ENCODE measurements at regions not wholly inside any gene's neighbourhood (a gene's known extent, or its start where the extent isn't known, plus 50 kb on each side); places are given as distances from the start of the nearest gene placed in this dataset.

- TF ChIP-seq EZH2 (IDR thresholded peaks at IDR 0.05; ENCODE audit: borderline replicate concordance, low read depth, low read length, poor library complexity, severe bottlenecking) (no peak), CTCF (conservative IDR thresholded peaks at IDR 0.05; ENCODE audit: low read depth, low read length) (no peak)
Measured at GRCh38 chr9:89905606-89906338, 301.0 kb downstream of the GADD45G start.

GRCh38 chr9:89911721-89912604 is 307.2 kb downstream of the GADD45G start:
- intact Hi-C loops (cut with micrococcal nuclease; ENCODE audit: unreplicated experiment), result no loop called here
- BruUV-seq (replicated peaks), result no TSS peak
- no peak for TF ChIP-seq EZH2 (IDR thresholded peaks at IDR 0.05; ENCODE audit: borderline replicate concordance, low read depth, low read length, poor library complexity, severe bottlenecking)
- TF ChIP-seq CTCF (conservative IDR thresholded peaks at IDR 0.05; ENCODE audit: low read depth, low read length), result no peak

More at GRCh38 chr9:89905606-89906338, 301.0 kb downstream of the GADD45G start:
- H3K4me3 ChIP-seq (ENCODE audit: low read depth, low read length, poor library complexity, severe bottlenecking), result no peak overlapping the region
- H3K36me3 ChIP-seq (ENCODE audit: insufficient read depth, low read length, poor library complexity, severe bottlenecking), result no peaks in the 10 kb centered on the region
- H3K4me1 ChIP-seq (ENCODE audit: insufficient read depth, low read length, poor library complexity, severe bottlenecking), result no peaks in the 10 kb centered on the region
- ChIA-PET POLR2A (ENCODE audit: low non-redundant PET) (no interaction called here), CTCF (no interaction called here)
- no peak overlapping the region for H3K27ac ChIP-seq (ENCODE audit: low read depth, low read length, poor library complexity, severe bottlenecking)
- intact Hi-C loops (cut with micrococcal nuclease; ENCODE audit: unreplicated experiment), result no loop called here
- H3K27me3 ChIP-seq (replicated peaks; ENCODE audit: insufficient read depth, low read depth, low read length, poor library complexity), result peaks cover 10% of the 10 kb centered on the region
- no TSS peak for BruUV-seq (replicated peaks)
- H3K9me3 ChIP-seq (ENCODE audit: low read depth, low read length, poor library complexity, severe bottlenecking), result no peaks in the 10 kb centered on the region
- no peak for DNase-seq (ENCODE audit: low spot score)

GRCh38 chr9:89912605-89912953 is 307.8 kb downstream of the GADD45G start:
- Histone ChIP-seq H3K36me3 (ENCODE audit: insufficient read depth, low read length, poor library complexity, severe bottlenecking) (no peaks in the 10 kb centered on the region), H3K4me3 (ENCODE audit: low read depth, low read length, poor library complexity, severe bottlenecking) (no peak overlapping the region), H3K4me1 (ENCODE audit: insufficient read depth, low read length, poor library complexity, severe bottlenecking) (no peaks in the 10 kb centered on the region), H3K27ac (ENCODE audit: low read depth, low read length, poor library complexity, severe bottlenecking) (no peak overlapping the region), H3K9me3 (ENCODE audit: low read depth, low read length, poor library complexity, severe bottlenecking) (no peaks in the 10 kb centered on the region), H3K27me3 (replicated peaks; ENCODE audit: insufficient read depth, low read depth, low read length, poor library complexity) (no peaks in the 10 kb centered on the region)
- DNase-seq (ENCODE audit: low spot score), result no peak
- POLR2A ChIA-PET (ENCODE audit: low non-redundant PET), result no interaction called here
- TF ChIP-seq EZH2 (IDR thresholded peaks at IDR 0.05; ENCODE audit: borderline replicate concordance, low read depth, low read length, poor library complexity, severe bottlenecking) (no peak), CTCF (conservative IDR thresholded peaks at IDR 0.05; ENCODE audit: low read depth, low read length) (no peak)
- CTCF ChIA-PET, result no interaction called here
- no TSS peak for BruUV-seq (replicated peaks)
- intact Hi-C loops (cut with micrococcal nuclease; ENCODE audit: unreplicated experiment), result no loop called here

More at GRCh38 chr9:89911721-89912604, 307.2 kb downstream of the GADD45G start:
- H3K9me3 ChIP-seq (ENCODE audit: low read depth, low read length, poor library complexity, severe bottlenecking), result no peaks in the 10 kb centered on the region
- POLR2A ChIA-PET (ENCODE audit: low non-redundant PET), result no interaction called here
- H3K27ac ChIP-seq (ENCODE audit: low read depth, low read length, poor library complexity, severe bottlenecking), result no peak overlapping the region
- no peaks in the 10 kb centered on the region for H3K4me1 ChIP-seq (ENCODE audit: insufficient read depth, low read length, poor library complexity, severe bottlenecking)
- H3K36me3 ChIP-seq (ENCODE audit: insufficient read depth, low read length, poor library complexity, severe bottlenecking), result no peaks in the 10 kb centered on the region
- no peak overlapping the region for H3K4me3 ChIP-seq (ENCODE audit: low read depth, low read length, poor library complexity, severe bottlenecking)
- CTCF ChIA-PET, result no interaction called here
- H3K27me3 ChIP-seq (replicated peaks; ENCODE audit: insufficient read depth, low read depth, low read length, poor library complexity), result no peaks in the 10 kb centered on the region
- no peak for DNase-seq (ENCODE audit: low spot score)
